Stimulated activated naive CD8-positive, alpha-beta T cell treated with anti-CD3 and anti-CD28 coated beads, Interleukin-15, amount 100 ng/mL, for 72 hours (primary cell): ENCODE measurements at regions not wholly inside any gene's neighbourhood (a gene's known extent, or its start where the extent isn't known, plus 50 kb on each side); places are given as distances from the start of the nearest gene placed in this dataset.

ENCODE experiments used
- ATAC-seq: fragments of 150-1000 bp; cut with Tn5 transposase; 2 replicates; pipeline ENCODE4 v1.10.0; 2021; ENCODE audit warnings: mild to moderate bottlenecking, moderate library complexity
- DNase-seq, 2 donors: peaks; one replicate each; pipeline ENCODE4 v3.0.0; 2021 to 2022
- H3K27ac Mint-ChIP-seq, 2 donors: one replicate each; pipeline ENCODE4 v1.8.0; 2022; ENCODE audit warnings: mild to moderate bottlenecking in 2 of 2, mixed read lengths in 2 of 2, moderate library complexity in 2 of 2
- H3K27me3 Mint-ChIP-seq: one replicate; pipeline ENCODE4 v1.8.0; 2022; ENCODE audit warnings: mixed read lengths
- H3K4me1 Mint-ChIP-seq: one replicate; pipeline ENCODE4 v1.8.0; 2022; ENCODE audit warnings: mild to moderate bottlenecking, mixed read lengths
- H3K4me3 Mint-ChIP-seq, 2 donors: one replicate each; pipeline ENCODE4 v1.8.0; 2022; ENCODE audit warnings: mild to moderate bottlenecking in 2 of 2, mixed read lengths in 2 of 2, moderate library complexity in 1 of 2
- H3K9me3 Mint-ChIP-seq, 2 donors: one replicate each; pipeline ENCODE4 v1.8.0; 2022; ENCODE audit warnings: mixed read lengths in 2 of 2

DNA sequence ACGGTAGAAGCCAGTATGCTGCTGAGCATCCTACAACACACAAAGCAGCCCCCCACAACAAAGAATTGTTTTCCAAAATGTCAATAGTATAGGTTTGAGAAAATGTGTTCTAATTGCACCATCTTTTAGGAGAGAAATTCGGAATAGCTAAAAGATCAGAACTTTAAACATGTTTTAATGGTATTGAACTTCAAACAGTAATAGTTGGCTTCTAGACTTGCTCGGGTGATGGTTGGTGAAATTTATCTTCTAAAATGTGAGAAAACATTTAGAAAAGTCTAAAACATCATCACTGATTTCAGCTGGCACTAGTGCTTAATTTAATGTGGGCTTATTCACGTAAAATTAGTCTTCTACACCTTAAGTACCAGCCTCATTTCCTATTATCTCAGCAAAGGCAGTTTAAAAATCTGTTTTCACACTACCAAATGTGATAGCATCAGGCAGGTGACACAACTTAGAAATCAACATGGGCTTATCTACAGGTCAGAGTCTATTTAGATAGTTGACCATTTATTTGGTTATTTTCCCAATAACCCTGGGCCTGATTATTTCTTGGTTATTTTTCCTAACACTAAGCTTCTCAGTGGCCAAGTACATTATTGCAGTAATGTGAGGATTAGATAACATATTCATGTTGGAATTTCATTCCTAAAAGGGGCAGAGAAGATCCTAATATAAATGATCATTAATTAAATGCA, 399.3 kb upstream of the PKN2 start:
- H3K4me1 Mint-ChIP-seq, result no peaks in the 10 kb centered on the region
- H3K27me3 Mint-ChIP-seq, result no peaks in the 10 kb centered on the region
- H3K9me3 Mint-ChIP-seq, result peaks cover 4 to 12% of the 10 kb centered on the region in 2 donors
- ATAC-seq (no peak), DNase-seq (no peak)
- H3K27ac Mint-ChIP-seq, result no peak overlapping the region
- H3K4me3 Mint-ChIP-seq, result no peak overlapping the region

- no peak overlapping the region for H3K27ac Mint-ChIP-seq
- H3K4me1 Mint-ChIP-seq, result no peaks in the 10 kb centered on the region
- DNase-seq, result no peak
- no peaks in the 10 kb centered on the region for H3K27me3 Mint-ChIP-seq
- H3K4me3 Mint-ChIP-seq, result no peak overlapping the region
- ATAC-seq, result no peak
- H3K9me3 Mint-ChIP-seq, result peaks cover under 1 to 4% of the 10 kb centered on the region in 2 donors
Observed at GRCh38 chr1:88286716-88287115, 397.4 kb upstream of the PKN2 start.

DNA sequence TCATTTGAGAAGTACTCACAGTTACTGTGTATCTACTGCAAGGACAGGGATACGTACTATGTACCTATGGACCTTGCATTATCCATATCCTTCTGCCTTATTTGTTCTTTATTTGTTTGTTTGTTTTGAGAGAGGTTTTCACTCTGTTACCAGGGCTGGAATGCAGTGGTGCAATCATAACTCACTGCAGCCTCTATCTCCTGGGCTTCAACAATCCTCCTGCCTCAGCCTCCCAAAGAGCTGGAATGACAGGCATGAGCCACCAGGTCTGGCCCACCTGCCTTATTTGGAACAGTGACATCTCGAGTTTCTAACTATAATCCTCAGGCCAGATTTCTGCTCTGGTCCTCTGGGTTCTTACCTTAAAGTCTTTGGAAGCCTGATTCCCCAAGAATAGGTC, 395.5 kb upstream of the PKN2 start:
- Mint-ChIP-seq H3K4me3 (no peak overlapping the region), H3K9me3 (peaks cover 0 to 2% of the 10 kb centered on the region in 2 donors)

GRCh38 chr1:88289401-88290102, 394.5 kb upstream of the PKN2 start:
- H3K4me3 Mint-ChIP-seq, result no peak overlapping the region
- no peaks in the 10 kb centered on the region for H3K9me3 Mint-ChIP-seq
- H3K4me1 Mint-ChIP-seq, result no peaks in the 10 kb centered on the region
- ATAC-seq (no peak), DNase-seq (no peak)
- no peak overlapping the region for H3K27ac Mint-ChIP-seq
- no peaks in the 10 kb centered on the region for H3K27me3 Mint-ChIP-seq

More for the DNA sequence above, 395.5 kb upstream of the PKN2 start:
- no peaks in the 10 kb centered on the region for H3K4me1 Mint-ChIP-seq
- no peak overlapping the region for H3K27ac Mint-ChIP-seq
- no peak for ATAC-seq
- H3K27me3 Mint-ChIP-seq, result no peaks in the 10 kb centered on the region
- DNase-seq, result no peak

DNA sequence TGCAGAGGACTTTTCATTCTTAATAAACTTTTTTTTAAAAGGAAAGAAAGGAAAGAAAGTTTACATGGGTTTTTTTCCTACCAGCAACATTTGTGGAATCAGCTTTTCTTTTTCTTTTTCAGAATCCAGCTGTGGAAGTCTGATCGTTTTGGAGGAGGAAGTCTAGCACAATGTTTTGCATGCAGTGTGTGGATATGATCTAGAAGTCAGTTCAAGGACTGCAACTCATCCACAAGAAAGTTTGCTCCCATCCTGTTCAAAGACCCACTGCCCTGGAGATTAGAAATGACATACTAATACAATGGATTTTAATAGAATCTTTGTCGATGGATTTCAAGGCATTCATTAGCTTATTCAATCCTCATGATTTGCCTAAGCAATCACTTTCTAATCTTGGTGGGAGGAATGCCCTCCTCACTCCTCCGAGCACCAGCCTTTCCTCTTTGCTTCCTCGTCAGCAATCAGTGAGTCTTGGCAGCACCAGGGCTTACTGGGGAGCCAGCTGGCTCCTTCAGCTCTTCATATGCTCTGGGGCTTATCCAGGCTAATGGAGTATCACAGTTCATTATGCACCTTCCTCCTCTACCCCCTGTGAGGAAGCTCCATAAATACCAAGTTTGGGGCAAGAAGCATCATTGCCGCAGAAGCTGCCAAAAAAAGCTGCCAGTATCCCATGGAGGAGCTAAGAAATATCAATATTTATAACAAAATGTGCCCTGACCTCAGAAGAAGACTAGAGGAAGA, 392.3 kb upstream of the PKN2 start:
- H3K4me1 Mint-ChIP-seq, result no peaks in the 10 kb centered on the region
- no peak for ATAC-seq
- H3K9me3 Mint-ChIP-seq, result no peaks in the 10 kb centered on the region
- H3K4me3 Mint-ChIP-seq, result no peak overlapping the region
- DNase-seq, result no peak
- no peak overlapping the region for H3K27ac Mint-ChIP-seq
- H3K27me3 Mint-ChIP-seq, result no peaks in the 10 kb centered on the region

DNA sequence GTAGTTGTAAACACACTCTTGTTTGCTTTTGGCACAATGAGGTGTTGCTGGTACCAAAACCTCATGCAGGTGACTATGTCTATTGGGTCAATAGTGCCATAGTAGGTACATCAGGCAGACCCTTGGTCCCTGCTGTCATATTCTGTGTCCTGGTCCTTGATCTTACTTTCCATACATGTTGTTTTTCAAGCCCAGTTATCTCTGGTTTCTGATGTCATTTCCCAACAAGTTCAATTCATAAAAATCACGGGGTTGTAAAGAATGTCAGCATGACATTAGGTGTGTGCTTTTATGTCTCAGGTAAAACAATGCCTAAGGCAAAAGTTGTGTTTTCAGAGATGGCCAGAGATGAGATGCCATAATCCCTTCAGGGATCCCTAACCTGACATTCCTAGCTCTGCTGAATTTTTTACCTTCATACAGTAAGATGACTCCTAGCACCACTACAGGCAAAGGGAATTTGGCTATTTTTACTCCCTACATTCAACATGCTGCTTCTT, 390.3 kb upstream of the PKN2 start:
- H3K4me3 Mint-ChIP-seq, result no peak overlapping the region
- no peak for ATAC-seq
- H3K4me1 Mint-ChIP-seq, result no peaks in the 10 kb centered on the region
- no peaks in the 10 kb centered on the region for H3K27me3 Mint-ChIP-seq
- no peaks in the 10 kb centered on the region for H3K9me3 Mint-ChIP-seq
- H3K27ac Mint-ChIP-seq, result no peak overlapping the region
- DNase-seq, result no peak

- Mint-ChIP-seq H3K4me1 (no peaks in the 10 kb centered on the region), H3K9me3 (no peaks in the 10 kb centered on the region), H3K27me3 (no peaks in the 10 kb centered on the region), H3K4me3 (no peak overlapping the region), H3K27ac (no peak overlapping the region)
- no peak for DNase-seq
- ATAC-seq, result no peak
Observed at GRCh38 chr1:88296227-88296626, 387.8 kb upstream of the PKN2 start.

DNA sequence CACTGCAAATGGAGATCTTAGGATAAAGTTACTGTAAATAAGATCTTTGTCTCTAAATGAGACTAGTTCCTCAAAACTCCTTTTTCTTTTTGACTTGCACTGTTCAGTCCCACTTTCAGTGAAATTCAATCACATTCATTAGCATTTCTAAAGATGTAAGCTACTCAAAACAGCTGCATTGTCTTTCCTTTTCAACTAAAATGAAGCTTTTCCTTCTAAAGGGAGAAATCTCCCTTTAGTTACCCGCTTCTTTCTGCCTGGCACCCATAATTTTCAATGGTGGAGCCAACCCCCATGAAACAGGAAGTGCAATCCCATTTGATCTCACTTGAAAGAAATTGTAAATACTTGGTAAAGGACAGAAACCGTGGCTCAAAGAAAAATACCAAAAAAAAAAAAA, 387.4 kb upstream of the PKN2 start:
- Mint-ChIP-seq H3K27me3 (no peaks in the 10 kb centered on the region), H3K4me3 (no peak overlapping the region), H3K9me3 (no peaks in the 10 kb centered on the region), H3K4me1 (no peaks in the 10 kb centered on the region), H3K27ac (no peak overlapping the region)
- ATAC-seq (no peak), DNase-seq (no peak)

DNA sequence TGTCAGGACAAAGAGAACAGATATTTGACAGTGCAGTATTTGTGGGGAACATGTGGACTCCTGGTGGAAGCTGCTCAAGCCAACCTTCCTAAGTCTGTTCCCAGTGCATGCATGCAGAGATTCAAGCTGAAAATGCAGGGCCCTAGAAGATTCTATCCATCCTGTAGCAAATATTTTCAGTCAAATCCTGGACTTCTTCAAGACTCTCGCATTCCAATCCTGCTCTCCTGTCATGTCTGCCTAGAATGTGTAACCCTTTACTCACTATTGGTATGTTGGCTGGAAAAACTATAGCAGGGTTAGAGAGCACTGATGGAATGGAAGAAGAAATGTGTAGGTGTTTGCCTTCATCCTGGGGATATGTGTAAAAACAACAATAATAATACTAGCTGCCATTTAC, 385.6 kb upstream of the PKN2 start:
- no peak for DNase-seq
- no peaks in the 10 kb centered on the region for H3K27me3 Mint-ChIP-seq

GRCh38 chr1:88300752-88301263, 383.3 kb upstream of the PKN2 start:
- ATAC-seq (no peak), DNase-seq (no peak)
- Mint-ChIP-seq H3K27ac (no peak overlapping the region), H3K4me3 (no peak overlapping the region), H3K4me1 (no peaks in the 10 kb centered on the region), H3K9me3 (no peaks in the 10 kb centered on the region), H3K27me3 (no peaks in the 10 kb centered on the region)

More for the DNA sequence above, 385.6 kb upstream of the PKN2 start:
- no peak overlapping the region for H3K4me3 Mint-ChIP-seq
- H3K9me3 Mint-ChIP-seq, result no peaks in the 10 kb centered on the region
- H3K27ac Mint-ChIP-seq, result no peak overlapping the region
- no peak for ATAC-seq
- H3K4me1 Mint-ChIP-seq, result no peaks in the 10 kb centered on the region

- Mint-ChIP-seq H3K27ac (no peak overlapping the region), H3K4me1 (no peaks in the 10 kb centered on the region), H3K27me3 (no peaks in the 10 kb centered on the region), H3K4me3 (no peak overlapping the region), H3K9me3 (peaks cover 0 to 5% of the 10 kb centered on the region in 2 donors)
- ATAC-seq, result no peak
- DNase-seq, result no peak
Observed at GRCh38 chr1:88302843-88303486, 381.1 kb upstream of the PKN2 start.

DNA sequence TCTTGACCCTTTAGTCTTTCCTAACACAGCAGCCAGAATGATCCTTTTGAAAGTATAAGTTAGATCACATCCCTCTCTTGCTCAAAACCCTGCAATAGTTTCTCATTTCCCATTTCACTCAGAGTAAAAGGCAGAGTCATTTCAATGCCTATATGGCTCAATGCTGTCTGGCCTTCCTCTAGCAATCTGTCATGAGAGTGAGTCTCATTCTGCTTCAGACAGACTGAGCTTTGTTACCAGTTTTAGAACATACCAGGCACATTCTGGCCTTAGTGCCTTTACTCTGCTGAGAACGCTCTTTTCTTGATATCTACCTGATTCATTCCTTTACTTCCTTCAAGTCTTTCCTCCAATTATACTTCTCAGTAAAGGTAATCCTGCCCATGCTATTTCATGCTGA, 372.8 kb upstream of the PKN2 start:
- H3K9me3 Mint-ChIP-seq, result peaks cover 0 to 4% of the 10 kb centered on the region in 2 donors
- ATAC-seq, result no peak
- DNase-seq, result no peak
- H3K4me3 Mint-ChIP-seq, result no peak overlapping the region
- no peaks in the 10 kb centered on the region for H3K4me1 Mint-ChIP-seq
- H3K27ac Mint-ChIP-seq, result no peak overlapping the region
- no peaks in the 10 kb centered on the region for H3K27me3 Mint-ChIP-seq

- Mint-ChIP-seq H3K4me1 (no peaks in the 10 kb centered on the region), H3K9me3 (no peaks in the 10 kb centered on the region), H3K27ac (no peak overlapping the region), H3K4me3 (no peak overlapping the region), H3K27me3 (no peaks in the 10 kb centered on the region)
- ATAC-seq, result no peak
- no peak for DNase-seq
Observed at GRCh38 chr1:88311907-88312306, 372.2 kb upstream of the PKN2 start.

DNA sequence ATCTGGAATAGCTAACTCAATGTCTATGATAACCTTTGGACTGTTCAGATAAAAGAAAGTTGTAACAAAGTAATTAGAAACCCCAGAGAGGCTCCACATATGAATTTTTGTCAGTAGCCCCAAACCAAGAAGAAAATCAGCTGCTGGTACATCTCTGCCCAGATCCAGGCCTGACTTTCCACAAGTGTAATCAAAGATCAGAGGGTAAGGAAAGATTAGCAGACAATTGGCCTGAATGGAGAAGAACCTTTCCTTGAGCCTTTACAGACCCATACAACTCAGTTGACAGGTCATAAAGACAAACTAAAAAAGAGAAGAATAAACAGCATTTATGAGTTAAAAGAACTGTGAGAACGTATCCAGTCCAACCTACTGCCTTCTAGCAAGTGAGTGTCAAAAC, 366.7 kb upstream of the PKN2 start:
- no peak for DNase-seq
- Mint-ChIP-seq H3K27ac (no peak overlapping the region), H3K27me3 (peaks cover 6% of the 10 kb centered on the region), H3K4me1 (no peaks in the 10 kb centered on the region), H3K4me3 (no peak overlapping the region), H3K9me3 (no peaks in the 10 kb centered on the region)
- ATAC-seq, result no peak

GRCh38 chr1:88318740-88319139, 365.3 kb upstream of the PKN2 start:
- ATAC-seq, result no peak
- H3K4me3 Mint-ChIP-seq, result no peak overlapping the region
- H3K27me3 Mint-ChIP-seq, result peaks cover 6% of the 10 kb centered on the region
- no peak for DNase-seq
- no peaks in the 10 kb centered on the region for H3K4me1 Mint-ChIP-seq
- no peaks in the 10 kb centered on the region for H3K9me3 Mint-ChIP-seq
- H3K27ac Mint-ChIP-seq, result no peak overlapping the region
